ENCODE measurements at regions not wholly inside any gene's neighbourhood (a gene's known extent, or its start where the extent isn't known, plus 50 kb on each side); places are given as distances from the start of the nearest gene placed in this dataset.

- no peak for DNase-seq
- H3K27me3 Mint-ChIP-seq, result no peaks in the 10 kb centered on the region
- H3K4me1 Mint-ChIP-seq, result no peaks in the 10 kb centered on the region
- H3K9me3 Mint-ChIP-seq, result peaks cover 4% of the 10 kb centered on the region
- H3K27ac Mint-ChIP-seq, result no peak overlapping the region
- CTCF ChIA-PET, result no interaction called here
- no peak overlapping the region for H3K4me3 Mint-ChIP-seq
- no peaks in the 10 kb centered on the region for H3K36me3 Mint-ChIP-seq
Observed at GRCh38 chr12:92624236-92624635, 78.6 kb upstream of the PLEKHG7 start.

- no peak overlapping the region for H3K27ac Mint-ChIP-seq
- H3K9me3 Mint-ChIP-seq, result peaks cover 4% of the 10 kb centered on the region
- DNase-seq, result no peak
- no peak overlapping the region for H3K4me3 Mint-ChIP-seq
- H3K36me3 Mint-ChIP-seq, result no peaks in the 10 kb centered on the region
- H3K27me3 Mint-ChIP-seq, result no peaks in the 10 kb centered on the region
- CTCF ChIA-PET, result no interaction called here
- no peaks in the 10 kb centered on the region for H3K4me1 Mint-ChIP-seq
Observed at GRCh38 chr12:92623386-92623785, 79.4 kb upstream of the PLEKHG7 start.

GRCh38 chr12:92621833-92622232, 81.0 kb upstream of the PLEKHG7 start:
- Mint-ChIP-seq H3K9me3 (peaks cover 4% of the 10 kb centered on the region), H3K4me3 (no peak overlapping the region), H3K4me1 (no peaks in the 10 kb centered on the region), H3K36me3 (no peaks in the 10 kb centered on the region), H3K27me3 (no peaks in the 10 kb centered on the region), H3K27ac (no peak overlapping the region)
- CTCF ChIA-PET, result no interaction called here
- DNase-seq, result no peak

- Mint-ChIP-seq H3K4me1 (no peaks in the 10 kb centered on the region), H3K9me3 (peaks cover 4% of the 10 kb centered on the region), H3K4me3 (no peak overlapping the region), H3K27me3 (no peaks in the 10 kb centered on the region), H3K36me3 (no peaks in the 10 kb centered on the region), H3K27ac (no peak overlapping the region)
- DNase-seq, result no peak
- CTCF ChIA-PET, result no interaction called here
Observed at GRCh38 chr12:92621312-92621711, 81.5 kb upstream of the PLEKHG7 start.

GRCh38 chr12:92619730-92620684, 82.8 kb upstream of the PLEKHG7 start:
- peaks cover 4% of the 10 kb centered on the region for H3K9me3 Mint-ChIP-seq
- no peak for DNase-seq
- no peaks in the 10 kb centered on the region for H3K36me3 Mint-ChIP-seq
- no peak overlapping the region for H3K27ac Mint-ChIP-seq
- H3K4me1 Mint-ChIP-seq, result no peaks in the 10 kb centered on the region
- no peaks in the 10 kb centered on the region for H3K27me3 Mint-ChIP-seq
- CTCF ChIA-PET, result no interaction called here
- no peak overlapping the region for H3K4me3 Mint-ChIP-seq

- Mint-ChIP-seq H3K36me3 (no peaks in the 10 kb centered on the region), H3K27me3 (no peaks in the 10 kb centered on the region), H3K27ac (no peak overlapping the region), H3K9me3 (peaks cover 4% of the 10 kb centered on the region), H3K4me3 (no peak overlapping the region), H3K4me1 (no peaks in the 10 kb centered on the region)
- CTCF ChIA-PET, result interaction anchor here (0.9 kb wide), 1 partner anchor 24 kb away, joined by 3 read pairs; no protein-coding TSS in a partner anchor
- no peak for DNase-seq
Observed at GRCh38 chr12:92619026-92619425, 83.8 kb upstream of the PLEKHG7 start.

- no peaks in the 10 kb centered on the region for H3K4me1 Mint-ChIP-seq
- no peak overlapping the region for H3K27ac Mint-ChIP-seq
- H3K4me3 Mint-ChIP-seq, result no peak overlapping the region
- DNase-seq, result no peak
- no peaks in the 10 kb centered on the region for H3K36me3 Mint-ChIP-seq
- H3K27me3 Mint-ChIP-seq, result no peaks in the 10 kb centered on the region
- CTCF ChIA-PET, result interaction anchor here (1.2 to 1.3 kb wide), 2 partner anchors 9 to 17 kb away, joined by 3 read pairs; no protein-coding TSS in a partner anchor
- no peaks in the 10 kb centered on the region for H3K9me3 Mint-ChIP-seq
Observed at GRCh38 chr12:92615703-92616102, 87.1 kb upstream of the PLEKHG7 start.

GRCh38 chr12:92615086-92615485, 87.7 kb upstream of the PLEKHG7 start:
- Mint-ChIP-seq H3K4me1 (no peaks in the 10 kb centered on the region), H3K4me3 (no peak overlapping the region), H3K27ac (no peak overlapping the region), H3K9me3 (no peaks in the 10 kb centered on the region), H3K27me3 (no peaks in the 10 kb centered on the region), H3K36me3 (no peaks in the 10 kb centered on the region)
- CTCF ChIA-PET, result interaction anchor here (1.1 to 1.3 kb wide), 3 partner anchors 9 to 35 kb away, joined by 3 read pairs; no protein-coding TSS in a partner anchor
- DNase-seq, result no peak

GRCh38 chr12:92614502-92614901, 88.3 kb upstream of the PLEKHG7 start:
- no peak overlapping the region for H3K4me3 Mint-ChIP-seq
- H3K36me3 Mint-ChIP-seq, result no peaks in the 10 kb centered on the region
- DNase-seq, result no peak
- CTCF ChIA-PET, result interaction anchor here (1.1 to 1.3 kb wide), 2 partner anchors 8 to 36 kb away, joined by 3 read pairs; no protein-coding TSS in a partner anchor
- no peaks in the 10 kb centered on the region for H3K4me1 Mint-ChIP-seq
- H3K27ac Mint-ChIP-seq, result no peak overlapping the region
- no peaks in the 10 kb centered on the region for H3K9me3 Mint-ChIP-seq
- no peaks in the 10 kb centered on the region for H3K27me3 Mint-ChIP-seq

- Mint-ChIP-seq H3K9me3 (no peaks in the 10 kb centered on the region), H3K27ac (no peak overlapping the region), H3K4me1 (no peaks in the 10 kb centered on the region), H3K4me3 (no peak overlapping the region), H3K27me3 (no peaks in the 10 kb centered on the region), H3K36me3 (no peaks in the 10 kb centered on the region)
- CTCF ChIA-PET, result interaction anchor here (1.1 kb wide), 1 partner anchor 36 kb away, joined by 3 read pairs; no protein-coding TSS in a partner anchor
- no peak for DNase-seq
Observed at GRCh38 chr12:92614001-92614400, 88.8 kb upstream of the PLEKHG7 start.

- H3K27ac Mint-ChIP-seq, result no peak overlapping the region
Observed at GRCh38 chr12:92612611-92613010, 90.2 kb upstream of the PLEKHG7 start.

GRCh38 chr12:92608151-92609091, 94.4 kb upstream of the PLEKHG7 start:
- CTCF ChIA-PET, result interaction anchor here (0.6 to 1.7 kb wide), 6 partner anchors 17 to 1226 kb away, joined by 3 to 5 read pairs (median 4); no protein-coding TSS in a partner anchor
- Mint-ChIP-seq H3K4me3 (no peak overlapping the region), H3K36me3 (no peaks in the 10 kb centered on the region), H3K4me1 (peaks cover 11% of the 10 kb centered on the region), H3K27me3 (no peaks in the 10 kb centered on the region), H3K27ac (no peak overlapping the region), H3K9me3 (no peaks in the 10 kb centered on the region)
- DNase-seq, result no peak

More at GRCh38 chr12:92612611-92613010, 90.2 kb upstream of the PLEKHG7 start:
- DNase-seq, result no peak
- no peaks in the 10 kb centered on the region for H3K9me3 Mint-ChIP-seq
- no peak overlapping the region for H3K4me3 Mint-ChIP-seq
- CTCF ChIA-PET, result no interaction called here
- H3K27me3 Mint-ChIP-seq, result no peaks in the 10 kb centered on the region
- H3K4me1 Mint-ChIP-seq, result peaks cover 11% of the 10 kb centered on the region
- no peaks in the 10 kb centered on the region for H3K36me3 Mint-ChIP-seq

- Mint-ChIP-seq H3K27ac (no peak overlapping the region), H3K4me3 (no peak overlapping the region), H3K4me1 (peaks cover 11% of the 10 kb centered on the region), H3K36me3 (peaks cover 1% of the 10 kb centered on the region), H3K9me3 (peaks cover 4% of the 10 kb centered on the region), H3K27me3 (no peaks in the 10 kb centered on the region)
- CTCF ChIA-PET, result interaction anchor here (1.1 to 1.5 kb wide), 4 partner anchors 8 to 1225 kb away, joined by 3 to 5 read pairs (median 3); no protein-coding TSS in a partner anchor
- no peak for DNase-seq
Observed at GRCh38 chr12:92606956-92607355, 95.8 kb upstream of the PLEKHG7 start.

GRCh38 chr12:92605621-92606170, 97.1 kb upstream of the PLEKHG7 start:
- CTCF ChIA-PET, result interaction anchor here (0.6 to 1.5 kb wide), 4 partner anchors 9 to 1224 kb away, joined by 3 read pairs; no protein-coding TSS in a partner anchor
- peaks cover 6% of the 10 kb centered on the region for H3K36me3 Mint-ChIP-seq
- peaks cover 12% of the 10 kb centered on the region for H3K9me3 Mint-ChIP-seq
- H3K4me3 Mint-ChIP-seq, result no peak overlapping the region
- no peak for DNase-seq
- H3K27me3 Mint-ChIP-seq, result no peaks in the 10 kb centered on the region
- no peak overlapping the region for H3K27ac Mint-ChIP-seq
- peaks cover 11% of the 10 kb centered on the region for H3K4me1 Mint-ChIP-seq

Measured in activated naive CD4-positive, alpha-beta T cell treated with anti-CD3 and anti-CD28 coated beads, Interleukin-2, amount 10 ng/mL, durations not matched to agents 7 days and 5 days (primary cell).